Fibroblast of mammary gland (primary cell): ENCODE measurements at regions not wholly inside any gene's neighbourhood (a gene's known extent, or its start where the extent isn't known, plus 50 kb on each side); places are given as distances from the start of the nearest gene placed in this dataset.

Source experiments
- DNase-seq: peaks from one replicate; pipeline ENCODE4 v3.0.0-alpha.2; 2010; ENCODE audit warnings: low read depth
- H3K4me3 ChIP-seq: 2 replicates; pipeline ENCODE4 v1.5.1; 2011; ENCODE audit warnings: low read depth, mild to moderate bottlenecking, low read length, moderate library complexity; ENCODE audit not compliant: control insufficient read depth
- TF ChIP-seq, protein P1 (sequence below): conservative IDR thresholded peaks from 2 replicates; pipeline ENCODE4 v1.5.1; 2011; ENCODE audit warnings: low read depth, low read length, inconsistent platforms; ENCODE audit not compliant: control insufficient read depth, insufficient read depth

DNA sequence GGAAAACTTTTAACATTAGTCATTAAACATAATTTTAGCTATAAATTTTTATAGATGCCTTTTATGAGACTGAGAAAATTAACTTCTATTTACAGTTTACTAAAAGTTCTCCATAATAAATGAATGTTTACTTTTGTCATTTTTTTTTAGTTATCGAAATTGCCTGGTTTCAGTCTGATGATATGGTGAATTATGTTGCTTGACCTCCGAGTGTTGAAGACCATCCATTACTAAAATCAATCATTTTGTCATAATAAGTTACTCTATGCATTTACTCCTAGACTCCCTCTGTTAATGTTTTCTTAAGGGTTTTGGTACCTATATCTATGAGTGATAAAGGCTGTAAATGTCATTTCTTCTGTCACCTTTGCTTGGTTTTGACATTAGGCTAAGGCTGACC is 516.0 kb upstream of the ROBO1 start:
- TF ChIP-seq, protein P1, sequence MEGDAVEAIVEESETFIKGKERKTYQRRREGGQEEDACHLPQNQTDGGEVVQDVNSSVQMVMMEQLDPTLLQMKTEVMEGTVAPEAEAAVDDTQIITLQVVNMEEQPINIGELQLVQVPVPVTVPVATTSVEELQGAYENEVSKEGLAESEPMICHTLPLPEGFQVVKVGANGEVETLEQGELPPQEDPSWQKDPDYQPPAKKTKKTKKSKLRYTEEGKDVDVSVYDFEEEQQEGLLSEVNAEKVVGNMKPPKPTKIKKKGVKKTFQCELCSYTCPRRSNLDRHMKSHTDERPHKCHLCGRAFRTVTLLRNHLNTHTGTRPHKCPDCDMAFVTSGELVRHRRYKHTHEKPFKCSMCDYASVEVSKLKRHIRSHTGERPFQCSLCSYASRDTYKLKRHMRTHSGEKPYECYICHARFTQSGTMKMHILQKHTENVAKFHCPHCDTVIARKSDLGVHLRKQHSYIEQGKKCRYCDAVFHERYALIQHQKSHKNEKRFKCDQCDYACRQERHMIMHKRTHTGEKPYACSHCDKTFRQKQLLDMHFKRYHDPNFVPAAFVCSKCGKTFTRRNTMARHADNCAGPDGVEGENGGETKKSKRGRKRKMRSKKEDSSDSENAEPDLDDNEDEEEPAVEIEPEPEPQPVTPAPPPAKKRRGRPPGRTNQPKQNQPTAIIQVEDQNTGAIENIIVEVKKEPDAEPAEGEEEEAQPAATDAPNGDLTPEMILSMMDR, result no peak
- no peak for DNase-seq

GRCh38 chr3:80278056-80278455 is 510.3 kb upstream of the ROBO1 start:
- TF ChIP-seq, protein P1, result no peak
- DNase-seq, result no peak
- H3K4me3 ChIP-seq, result no peak overlapping the region

More for the DNA sequence above, 516.0 kb upstream of the ROBO1 start:
- no peak overlapping the region for H3K4me3 ChIP-seq

DNA sequence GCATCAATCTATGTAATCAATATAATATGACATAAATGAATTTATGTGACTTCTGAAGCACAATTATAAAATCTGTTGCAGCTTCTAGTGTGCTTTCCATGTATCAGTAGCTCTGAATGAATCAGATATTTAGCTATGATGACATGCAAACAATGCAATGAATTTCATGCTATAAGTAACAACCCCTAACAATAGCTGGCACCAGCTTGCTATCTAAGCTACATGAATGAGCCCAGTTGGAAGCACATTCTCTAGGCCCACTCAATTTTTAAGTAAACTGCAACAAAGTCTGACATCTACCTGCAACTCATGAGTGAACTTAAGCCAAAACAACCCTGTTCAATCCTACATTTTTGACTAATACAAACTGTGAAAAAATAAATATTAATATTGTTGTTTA is 507.3 kb upstream of the ROBO1 start:
- TF ChIP-seq, protein P1, result no peak

GRCh38 chr3:80263260-80263659 is 495.5 kb upstream of the ROBO1 start:
- TF ChIP-seq, protein P1, result no peak
- no peak overlapping the region for H3K4me3 ChIP-seq
- DNase-seq, result no peak

More for the DNA sequence above, 507.3 kb upstream of the ROBO1 start:
- DNase-seq, result no peak
- H3K4me3 ChIP-seq, result no peak overlapping the region

- DNase-seq, result no peak
- TF ChIP-seq, protein P1, result no peak
- no peak overlapping the region for H3K4me3 ChIP-seq
These were observed 493.3 kb upstream of the ROBO1 start for GRCh38 chr3:80261082-80261481.

DNA sequence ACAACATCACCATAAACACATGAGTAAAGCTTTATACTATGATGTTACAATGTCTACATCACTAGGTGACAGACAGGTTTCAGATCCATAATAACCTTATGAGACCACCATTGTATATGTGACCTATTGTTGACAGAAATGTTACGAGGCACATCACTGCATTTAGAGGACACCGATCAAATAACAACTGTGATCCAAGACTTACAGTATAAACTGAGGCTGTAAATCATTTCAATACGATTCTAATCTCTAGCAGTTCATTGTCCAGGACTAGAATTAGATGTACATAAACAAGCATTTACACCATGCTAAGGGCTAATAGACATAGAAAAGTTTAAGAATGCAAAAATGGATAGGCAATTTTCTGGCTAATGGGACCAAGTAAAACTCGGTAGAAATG is 491.9 kb upstream of the ROBO1 start:
- TF ChIP-seq, protein P1, result no peak

DNA sequence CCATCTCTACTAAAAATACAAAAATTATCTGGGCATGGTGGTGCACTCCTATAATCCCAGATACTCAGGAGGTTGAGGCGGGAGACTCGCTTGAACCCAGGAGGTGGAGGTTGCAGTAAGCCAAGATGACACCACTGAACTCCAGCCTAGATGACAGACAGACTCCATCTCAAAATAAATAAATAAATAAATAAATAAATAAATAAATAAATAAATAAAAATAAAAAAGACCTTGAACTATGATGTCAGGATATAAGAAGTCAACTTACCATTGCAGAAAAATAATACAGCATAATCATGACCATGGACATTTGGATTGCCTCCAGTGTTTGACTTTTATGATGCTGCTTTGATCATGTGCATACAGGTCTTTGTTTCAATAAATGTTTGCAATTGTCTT is 484.3 kb upstream of the ROBO1 start:
- DNase-seq, result no peak
- H3K4me3 ChIP-seq, result no peak overlapping the region
- TF ChIP-seq, protein P1, result no peak

More for the DNA sequence above, 491.9 kb upstream of the ROBO1 start:
- no peak for DNase-seq
- no peak overlapping the region for H3K4me3 ChIP-seq
